GM06990 (cell line): ENCODE measurements at regions not wholly inside any gene's neighbourhood (a gene's known extent, or its start where the extent isn't known, plus 50 kb on each side); places are given as distances from the start of the nearest gene placed in this dataset.

Source experiments
- DNase-seq: peaks from one replicate; pipeline ENCODE4 v3.0.0-alpha.2; 2011; ENCODE audit not compliant: insufficient read length; ENCODE audit errors: extremely low read depth
- H3K27me3 ChIP-seq: replicated peaks from 2 replicates; pipeline ENCODE4 v1.6.0; 2011; ENCODE audit warnings: low read length; ENCODE audit not compliant: control insufficient read depth, insufficient read depth
- H3K36me3 ChIP-seq: 2 replicates; pipeline ENCODE4 v1.5.1; 2011; ENCODE audit warnings: low read length; ENCODE audit not compliant: control insufficient read depth, insufficient read depth
- H3K4me3 ChIP-seq: replicated peaks from 2 replicates; pipeline ENCODE4 v1.5.1; 2011; ENCODE audit warnings: low read depth, mild to moderate bottlenecking, control low read depth, low read length
- TF ChIP-seq, protein P1 (sequence below): IDR thresholded peaks from 2 replicates; pipeline ENCODE4 v1.5.1; 2011; ENCODE audit warnings: low read length, control low read depth, mild to moderate bottlenecking, inconsistent platforms; ENCODE audit not compliant: insufficient read depth, poor library complexity, severe bottlenecking

- TF ChIP-seq, protein P1, sequence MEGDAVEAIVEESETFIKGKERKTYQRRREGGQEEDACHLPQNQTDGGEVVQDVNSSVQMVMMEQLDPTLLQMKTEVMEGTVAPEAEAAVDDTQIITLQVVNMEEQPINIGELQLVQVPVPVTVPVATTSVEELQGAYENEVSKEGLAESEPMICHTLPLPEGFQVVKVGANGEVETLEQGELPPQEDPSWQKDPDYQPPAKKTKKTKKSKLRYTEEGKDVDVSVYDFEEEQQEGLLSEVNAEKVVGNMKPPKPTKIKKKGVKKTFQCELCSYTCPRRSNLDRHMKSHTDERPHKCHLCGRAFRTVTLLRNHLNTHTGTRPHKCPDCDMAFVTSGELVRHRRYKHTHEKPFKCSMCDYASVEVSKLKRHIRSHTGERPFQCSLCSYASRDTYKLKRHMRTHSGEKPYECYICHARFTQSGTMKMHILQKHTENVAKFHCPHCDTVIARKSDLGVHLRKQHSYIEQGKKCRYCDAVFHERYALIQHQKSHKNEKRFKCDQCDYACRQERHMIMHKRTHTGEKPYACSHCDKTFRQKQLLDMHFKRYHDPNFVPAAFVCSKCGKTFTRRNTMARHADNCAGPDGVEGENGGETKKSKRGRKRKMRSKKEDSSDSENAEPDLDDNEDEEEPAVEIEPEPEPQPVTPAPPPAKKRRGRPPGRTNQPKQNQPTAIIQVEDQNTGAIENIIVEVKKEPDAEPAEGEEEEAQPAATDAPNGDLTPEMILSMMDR = no peak
- H3K36me3 ChIP-seq = no peaks in the 10 kb centered on the region
- no peak overlapping the region for H3K4me3 ChIP-seq
- H3K27me3 ChIP-seq = no peaks in the 10 kb centered on the region
- DNase-seq = no peak
These were observed 600.5 kb upstream of the GJE1 start for GRCh38 chr6:141532211-141532610.

GRCh38 chr6:141531040-141531439 lies 601.7 kb upstream of the GJE1 start:
- Histone ChIP-seq H3K36me3 (no peaks in the 10 kb centered on the region), H3K4me3 (no peak overlapping the region), H3K27me3 (no peaks in the 10 kb centered on the region)
- TF ChIP-seq, protein P1 = no peak
- no peak for DNase-seq

DNA sequence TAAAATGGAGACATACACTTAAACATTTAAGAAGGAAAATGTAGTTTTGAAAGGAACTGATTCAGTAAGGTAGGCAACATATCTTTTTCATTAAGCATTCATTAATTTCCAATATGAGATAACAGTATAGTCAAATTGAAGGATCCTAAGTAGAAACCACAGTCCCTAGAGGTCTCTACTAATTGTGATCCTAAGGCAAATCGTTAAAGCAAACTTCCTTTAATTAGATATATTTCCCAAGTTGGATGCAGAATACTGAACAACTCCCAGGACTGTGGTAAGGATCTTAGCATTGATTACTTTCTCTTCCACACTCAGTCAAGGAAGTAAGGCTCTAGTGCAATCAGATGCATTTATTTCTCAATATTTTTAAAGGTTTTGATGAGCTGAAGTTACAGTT lies 604.1 kb upstream of the GJE1 start:
- Histone ChIP-seq H3K27me3 (no peaks in the 10 kb centered on the region), H3K36me3 (no peaks in the 10 kb centered on the region), H3K4me3 (no peak overlapping the region)
- TF ChIP-seq, protein P1 = no peak
- no peak for DNase-seq

DNA sequence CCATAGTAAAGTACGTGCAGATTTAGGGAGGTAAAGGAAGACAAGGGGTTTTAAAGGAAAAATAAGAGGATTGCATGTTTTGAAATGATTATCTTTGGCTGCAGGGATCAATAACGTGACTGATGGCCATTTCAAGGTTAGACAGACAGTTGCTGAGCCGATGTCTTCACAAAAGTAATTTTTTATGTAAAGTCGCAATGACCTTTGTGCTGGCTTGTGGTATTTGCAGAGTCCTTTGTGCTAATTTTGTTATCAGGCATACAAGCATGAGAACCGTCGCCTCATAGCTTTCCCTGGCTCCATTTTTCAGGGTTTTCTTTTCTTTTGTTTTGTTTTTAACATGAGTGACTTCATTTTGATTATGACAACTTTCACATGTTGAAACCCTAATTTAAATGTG lies 605.7 kb upstream of the GJE1 start:
- Histone ChIP-seq H3K4me3 (no peak overlapping the region), H3K27me3 (no peaks in the 10 kb centered on the region), H3K36me3 (no peaks in the 10 kb centered on the region)
- TF ChIP-seq, protein P1 = no peak
- DNase-seq = no peak

DNA sequence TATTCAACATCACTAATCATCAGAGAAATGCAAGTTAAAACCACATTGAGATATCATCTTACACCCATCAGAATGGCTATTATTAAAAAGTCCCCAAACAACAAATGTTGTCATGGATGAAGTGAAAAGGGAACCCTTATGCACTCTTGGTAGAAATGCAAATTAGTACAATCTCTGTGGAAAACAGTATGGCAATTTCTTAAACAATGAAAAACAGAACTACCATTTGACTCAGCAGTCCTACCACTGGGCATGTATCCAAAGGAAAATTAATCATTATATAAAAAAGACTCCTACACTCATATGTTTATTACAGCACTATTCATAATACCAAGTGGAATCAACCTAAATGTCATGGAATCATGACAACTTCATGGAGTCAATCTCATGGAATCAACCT lies 611.3 kb upstream of the GJE1 start:
- no peaks in the 10 kb centered on the region for H3K36me3 ChIP-seq
- no peaks in the 10 kb centered on the region for H3K27me3 ChIP-seq
- DNase-seq = no peak
- H3K4me3 ChIP-seq = no peak overlapping the region
- TF ChIP-seq, protein P1 = no peak

DNA sequence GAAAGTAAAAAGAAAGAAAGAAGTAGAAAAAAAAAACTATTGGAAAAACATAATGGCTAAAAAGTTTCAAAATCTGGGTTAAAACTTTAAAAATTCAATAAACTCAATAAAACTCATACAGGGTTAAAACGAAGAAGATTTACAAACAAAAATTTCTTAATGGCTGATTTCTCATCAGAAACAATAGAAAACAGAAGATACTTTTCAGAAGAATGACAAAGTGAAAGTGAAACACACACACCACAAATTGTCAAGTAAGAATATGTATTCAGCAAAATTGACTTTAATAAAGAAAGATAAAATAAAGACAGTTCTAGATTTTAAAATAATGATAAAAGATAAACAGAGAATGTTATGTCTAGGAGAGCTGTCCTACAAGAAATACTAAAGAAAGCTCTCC lies 618.9 kb upstream of the GJE1 start:
- Histone ChIP-seq H3K4me3 (no peak overlapping the region), H3K27me3 (no peaks in the 10 kb centered on the region), H3K36me3 (no peaks in the 10 kb centered on the region)
- TF ChIP-seq, protein P1 = no peak
- DNase-seq = no peak
